ENCODE measurements at regions not wholly inside any gene's neighbourhood (a gene's known extent, or its start where the extent isn't known, plus 50 kb on each side); places are given as distances from the start of the nearest gene placed in this dataset.

DNA sequence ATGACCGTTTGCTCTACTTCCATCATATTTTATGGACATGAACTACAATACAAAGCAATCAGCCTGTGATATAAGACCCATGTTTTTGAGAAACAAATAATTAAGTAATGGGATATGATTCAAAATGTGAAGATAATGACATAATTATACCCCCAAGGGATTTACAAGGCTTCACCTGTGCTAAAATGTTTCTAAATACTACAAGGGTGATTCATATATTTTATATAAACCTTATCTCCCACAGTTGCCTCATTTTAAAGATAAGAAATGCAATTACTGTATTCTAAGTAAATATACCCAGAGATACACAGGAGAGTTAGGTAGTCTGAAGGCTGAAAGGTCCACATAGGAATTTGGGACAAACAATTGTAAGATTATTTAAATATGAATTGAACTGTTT lies 662.0 kb upstream of the CHD1 start:
- no peak overlapping the region for H2AFZ ChIP-seq (ENCODE audit: low read length)
- no CpG with 5 or more reads among the region's 1 CpG for WGBS (ENCODE audit: extremely low coverage, insufficient read length, low lambda C conversion rate)
- H4K20me1 ChIP-seq (ENCODE audit: control insufficient read depth, insufficient read depth, insufficient read length) = no peaks in the 10 kb centered on the region
- no peaks in the 10 kb centered on the region for H3K9me3 ChIP-seq (ENCODE audit: control insufficient read depth, low read depth, low read length)
- no peaks in the 10 kb centered on the region for H3K79me1 ChIP-seq (ENCODE audit: insufficient read depth, low read depth, low read length, poor library complexity, severe bottlenecking)
- H3K79me2 ChIP-seq (ENCODE audit: insufficient read depth, low read length) = no peaks in the 10 kb centered on the region
- H3K23ac ChIP-seq (ENCODE audit: insufficient read length, low read depth, low read length) = no peak overlapping the region
- H3T11ph ChIP-seq (ENCODE audit: low read length) = no peak overlapping the region
- H3K4me1 Mint-ChIP-seq = peaks cover 0 to 4% of the 10 kb centered on the region in 2 experiments; a peak in 1 of 4 replicates
- no peak for DNase-seq
- H3K27ac Mint-ChIP-seq = no peak overlapping the region
- H4K8ac ChIP-seq (replicated peaks; ENCODE audit: insufficient read length, low read depth, low read length) = no peak overlapping the region
- no peak overlapping the region for H3K4me3 Mint-ChIP-seq
- H3K4me1 ChIP-seq (ENCODE audit: insufficient read depth, low read length) = no peaks in the 10 kb centered on the region
- H2BK15ac ChIP-seq (ENCODE audit: low read depth, low read length) = no peak overlapping the region
- H2BK5ac ChIP-seq (ENCODE audit: insufficient read length, low read length) = no peak overlapping the region
- no peak overlapping the region for H3K4me2 ChIP-seq (ENCODE audit: insufficient read depth, insufficient read length, low read length)
- no peak overlapping the region for H2BK20ac ChIP-seq (ENCODE audit: low read depth, low read length, poor library complexity, severe bottlenecking)
- no peaks in the 10 kb centered on the region for H3K23me2 ChIP-seq (ENCODE audit: insufficient read length, low read depth, low read length, poor library complexity, severe bottlenecking)
- H3K27me3 ChIP-seq (ENCODE audit: insufficient read depth, low read length) = no peaks in the 10 kb centered on the region
- no peak overlapping the region for H3K27ac ChIP-seq (ENCODE audit: insufficient read length, low read depth, low read length)
- H4K91ac ChIP-seq (ENCODE audit: insufficient read length, low read depth, low read length) = no peak overlapping the region
- no peak overlapping the region for H2BK120ac ChIP-seq (ENCODE audit: low read depth, low read length, poor library complexity, severe bottlenecking)
- no peak overlapping the region for H2AK5ac ChIP-seq (ENCODE audit: insufficient read length, low read length)
- H3K14ac ChIP-seq (ENCODE audit: insufficient read depth, low read length) = no peak overlapping the region
- H2BK12ac ChIP-seq (ENCODE audit: insufficient read length, low read depth, low read length) = no peak overlapping the region
- no peak overlapping the region for H3K4ac ChIP-seq (ENCODE audit: low read depth, low read length)
- H3K9me3 Mint-ChIP-seq = no peaks in the 10 kb centered on the region
- no peak overlapping the region for H3K18ac ChIP-seq (ENCODE audit: insufficient read length, low read depth, low read length)
- H3K9ac ChIP-seq (ENCODE audit: extremely low read depth, insufficient read length, low read length) = no peak overlapping the region
- TF ChIP-seq, protein P1, sequence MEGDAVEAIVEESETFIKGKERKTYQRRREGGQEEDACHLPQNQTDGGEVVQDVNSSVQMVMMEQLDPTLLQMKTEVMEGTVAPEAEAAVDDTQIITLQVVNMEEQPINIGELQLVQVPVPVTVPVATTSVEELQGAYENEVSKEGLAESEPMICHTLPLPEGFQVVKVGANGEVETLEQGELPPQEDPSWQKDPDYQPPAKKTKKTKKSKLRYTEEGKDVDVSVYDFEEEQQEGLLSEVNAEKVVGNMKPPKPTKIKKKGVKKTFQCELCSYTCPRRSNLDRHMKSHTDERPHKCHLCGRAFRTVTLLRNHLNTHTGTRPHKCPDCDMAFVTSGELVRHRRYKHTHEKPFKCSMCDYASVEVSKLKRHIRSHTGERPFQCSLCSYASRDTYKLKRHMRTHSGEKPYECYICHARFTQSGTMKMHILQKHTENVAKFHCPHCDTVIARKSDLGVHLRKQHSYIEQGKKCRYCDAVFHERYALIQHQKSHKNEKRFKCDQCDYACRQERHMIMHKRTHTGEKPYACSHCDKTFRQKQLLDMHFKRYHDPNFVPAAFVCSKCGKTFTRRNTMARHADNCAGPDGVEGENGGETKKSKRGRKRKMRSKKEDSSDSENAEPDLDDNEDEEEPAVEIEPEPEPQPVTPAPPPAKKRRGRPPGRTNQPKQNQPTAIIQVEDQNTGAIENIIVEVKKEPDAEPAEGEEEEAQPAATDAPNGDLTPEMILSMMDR (conservative IDR thresholded peaks at IDR 0.05) = no peak
- no peaks in the 10 kb centered on the region for H3K36me3 Mint-ChIP-seq (ENCODE audit: insufficient read depth in 1 of 3, low read depth in 3 of 3)
- H3K27me3 Mint-ChIP-seq (ENCODE audit: low read depth) = no peaks in the 10 kb centered on the region
- H4K5ac ChIP-seq (ENCODE audit: insufficient read length, low read depth, low read length) = no peak overlapping the region
- H3K56ac ChIP-seq (ENCODE audit: insufficient read length, low read depth, low read length) = no peak overlapping the region
